ENCODE measurements at regions not wholly inside any gene's neighbourhood (a gene's known extent, or its start where the extent isn't known, plus 50 kb on each side); places are given as distances from the start of the nearest gene placed in this dataset.

- intact Hi-C loops (cut with DNase I): no loop called here
- no peak for ATAC-seq
Measured at GRCh38 chr3:76735152-76735551, 304.7 kb upstream of the ROBO2 start.

GRCh38 chr3:76753599-76753998, 286.3 kb upstream of the ROBO2 start:
- H3K36me3 ChIP-seq: no peaks in the 10 kb centered on the region
- H3K27ac ChIP-seq: no peak overlapping the region
- no peaks in the 10 kb centered on the region for H3K4me1 ChIP-seq
- no peaks in the 10 kb centered on the region for H3K9me3 ChIP-seq
- TF ChIP-seq CTCF (IDR thresholded peaks at IDR 0.05): peak; percentile 38
- H3K27me3 ChIP-seq: no peaks in the 10 kb centered on the region
- no peak for DNase-seq
- no peak overlapping the region for H3K4me3 ChIP-seq
- ATAC-seq: no peak
- intact Hi-C loops (cut with DNase I): no loop called here

More at GRCh38 chr3:76735152-76735551, 304.7 kb upstream of the ROBO2 start:
- Histone ChIP-seq H3K4me3 (no peak overlapping the region), H3K36me3 (no peaks in the 10 kb centered on the region), H3K4me1 (no peaks in the 10 kb centered on the region), H3K9me3 (no peaks in the 10 kb centered on the region), H3K27ac (no peak overlapping the region), H3K27me3 (no peaks in the 10 kb centered on the region)
- DNase-seq: no peak
- TF ChIP-seq CTCF (IDR thresholded peaks at IDR 0.05): no peak

GRCh38 chr3:76754247-76754646, 285.7 kb upstream of the ROBO2 start:
- H3K9me3 ChIP-seq: no peaks in the 10 kb centered on the region
- intact Hi-C loops (cut with DNase I): no loop called here
- no peak for DNase-seq
- no peak overlapping the region for H3K4me3 ChIP-seq
- H3K36me3 ChIP-seq: no peaks in the 10 kb centered on the region
- H3K4me1 ChIP-seq: no peaks in the 10 kb centered on the region
- TF ChIP-seq CTCF (IDR thresholded peaks at IDR 0.05): no peak
- H3K27ac ChIP-seq: no peak overlapping the region
- no peak for ATAC-seq
- H3K27me3 ChIP-seq: no peaks in the 10 kb centered on the region

- Histone ChIP-seq H3K27me3 (no peaks in the 10 kb centered on the region), H3K4me1 (no peaks in the 10 kb centered on the region), H3K9me3 (no peaks in the 10 kb centered on the region), H3K36me3 (no peaks in the 10 kb centered on the region), H3K27ac (no peak overlapping the region), H3K4me3 (no peak overlapping the region)
- intact Hi-C loops (cut with DNase I): no loop called here
- no peak for ATAC-seq
- no peak for TF ChIP-seq CTCF (IDR thresholded peaks at IDR 0.05)
- DNase-seq: no peak
Measured at GRCh38 chr3:76756577-76756976, 283.3 kb upstream of the ROBO2 start.

- intact Hi-C loops (cut with DNase I): no loop called here
- H3K27me3 ChIP-seq: no peaks in the 10 kb centered on the region
Measured at GRCh38 chr3:76760336-76760735, 279.6 kb upstream of the ROBO2 start.

More at GRCh38 chr3:76760336-76760735, 279.6 kb upstream of the ROBO2 start:
- ATAC-seq (no peak), DNase-seq (no peak)
- H3K4me1 ChIP-seq: no peaks in the 10 kb centered on the region
- H3K4me3 ChIP-seq: no peak overlapping the region
- no peaks in the 10 kb centered on the region for H3K36me3 ChIP-seq
- H3K27ac ChIP-seq: no peak overlapping the region
- no peaks in the 10 kb centered on the region for H3K9me3 ChIP-seq
- TF ChIP-seq CTCF (IDR thresholded peaks at IDR 0.05): no peak
